ENCODE measurements at regions not wholly inside any gene's neighbourhood (a gene's known extent, or its start where the extent isn't known, plus 50 kb on each side); places are given as distances from the start of the nearest gene placed in this dataset.

DNA sequence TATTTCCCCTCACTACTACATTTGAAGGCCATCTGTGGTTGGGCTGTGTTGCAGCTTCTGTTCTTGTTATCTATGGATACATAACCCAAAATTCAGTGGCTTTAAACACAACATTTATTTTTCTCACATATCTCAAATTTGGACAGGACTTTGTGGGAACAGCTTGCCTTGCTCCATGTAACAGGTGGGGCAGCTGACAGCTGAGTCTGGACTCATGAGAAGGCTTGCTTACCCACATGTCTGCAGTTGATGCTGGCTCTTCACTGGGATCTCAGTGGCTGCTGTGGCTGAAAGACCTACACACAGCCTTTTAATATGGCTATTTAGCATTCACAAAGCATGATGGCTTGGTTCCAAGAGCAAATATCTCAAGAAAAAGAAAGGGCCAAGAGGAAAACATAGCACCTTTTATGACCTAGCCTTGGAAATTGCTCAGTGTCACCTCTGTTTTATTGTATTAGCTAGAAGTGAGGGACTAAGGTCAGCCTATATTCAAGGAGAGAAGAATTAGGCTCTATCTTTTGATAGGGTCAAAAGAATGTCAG is 296.8 kb upstream of the ZNF521 start:
- no peak for DNase-seq
- H3K4me3 Mint-ChIP-seq, result no peak overlapping the region

DNA sequence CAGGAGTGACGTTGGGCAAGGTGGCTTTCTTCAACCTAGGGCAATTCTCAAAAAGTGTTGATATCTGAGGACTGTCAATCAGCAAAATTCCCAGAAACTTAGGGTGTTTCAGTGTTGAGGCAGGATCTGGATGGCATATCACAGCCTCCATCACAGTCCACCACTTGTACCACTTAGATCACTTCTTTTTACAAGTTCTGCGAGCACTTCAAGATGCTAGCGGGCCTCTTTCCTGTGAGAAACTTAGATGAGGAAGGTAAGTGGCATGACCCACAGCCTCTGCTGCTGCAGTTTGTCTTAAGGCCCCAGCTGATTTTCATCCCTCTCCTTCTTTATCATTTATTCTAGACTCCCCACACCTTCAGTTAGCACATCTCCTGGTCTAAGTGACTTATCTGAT is 295.4 kb upstream of the ZNF521 start:
- no peak overlapping the region for H2AFZ ChIP-seq (ENCODE audit: insufficient read depth, low read depth, low read length, poor library complexity, severe bottlenecking)
- no peak overlapping the region for H3K4me3 ChIP-seq (ENCODE audit: control extremely low read depth in 1 of 5, extremely low read depth in 1 of 5, insufficient read depth in 1 of 5, low read depth in 2 of 5, low read length in 4 of 5)
- no peaks in the 10 kb centered on the region for H3K9me3 Mint-ChIP-seq (ENCODE audit: insufficient read depth)
- H3K36me3 ChIP-seq (replicated peaks in 1 of 2; ENCODE audit: control extremely low read depth in 1 of 2, control insufficient read depth in 1 of 2, extremely low read depth in 1 of 2, insufficient read depth in 2 of 2, low read length in 1 of 2), result no peaks in the 10 kb centered on the region
- H3K27ac Mint-ChIP-seq, result no peak overlapping the region
- ATAC-seq (ENCODE audit: low read depth) (no peak), DNase-seq (no peak)
- H3K9ac ChIP-seq (ENCODE audit: low read length), result no peak overlapping the region
- no peaks in the 10 kb centered on the region for H3K27me3 Mint-ChIP-seq
- H3K27ac ChIP-seq (ENCODE audit: low read length in 2 of 2), result no peak overlapping the region
- POLR2A ChIA-PET, result no interaction called here
- no peaks in the 10 kb centered on the region for H4K20me1 ChIP-seq (ENCODE audit: control insufficient read depth, insufficient read depth, low read length, poor library complexity, severe bottlenecking)
- no peaks in the 10 kb centered on the region for H3K4me1 ChIP-seq (ENCODE audit: control insufficient read depth in 2 of 2, insufficient read depth in 2 of 2, low read length in 2 of 2)
- no peaks in the 10 kb centered on the region for H3K9me3 ChIP-seq (ENCODE audit: control extremely low read depth in 1 of 3, control insufficient read depth in 2 of 3, insufficient read depth in 1 of 3, low read length in 2 of 3)
- H3K79me2 ChIP-seq (ENCODE audit: control insufficient read depth, insufficient read depth, low read length), result no peaks in the 10 kb centered on the region
- no peak for TF ChIP-seq EZH2 (IDR thresholded peaks at IDR 0.05; ENCODE audit: borderline replicate concordance, insufficient read depth, low read depth, low read length, poor library complexity, severe bottlenecking)
- TF ChIP-seq, protein P1, sequence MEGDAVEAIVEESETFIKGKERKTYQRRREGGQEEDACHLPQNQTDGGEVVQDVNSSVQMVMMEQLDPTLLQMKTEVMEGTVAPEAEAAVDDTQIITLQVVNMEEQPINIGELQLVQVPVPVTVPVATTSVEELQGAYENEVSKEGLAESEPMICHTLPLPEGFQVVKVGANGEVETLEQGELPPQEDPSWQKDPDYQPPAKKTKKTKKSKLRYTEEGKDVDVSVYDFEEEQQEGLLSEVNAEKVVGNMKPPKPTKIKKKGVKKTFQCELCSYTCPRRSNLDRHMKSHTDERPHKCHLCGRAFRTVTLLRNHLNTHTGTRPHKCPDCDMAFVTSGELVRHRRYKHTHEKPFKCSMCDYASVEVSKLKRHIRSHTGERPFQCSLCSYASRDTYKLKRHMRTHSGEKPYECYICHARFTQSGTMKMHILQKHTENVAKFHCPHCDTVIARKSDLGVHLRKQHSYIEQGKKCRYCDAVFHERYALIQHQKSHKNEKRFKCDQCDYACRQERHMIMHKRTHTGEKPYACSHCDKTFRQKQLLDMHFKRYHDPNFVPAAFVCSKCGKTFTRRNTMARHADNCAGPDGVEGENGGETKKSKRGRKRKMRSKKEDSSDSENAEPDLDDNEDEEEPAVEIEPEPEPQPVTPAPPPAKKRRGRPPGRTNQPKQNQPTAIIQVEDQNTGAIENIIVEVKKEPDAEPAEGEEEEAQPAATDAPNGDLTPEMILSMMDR (IDR thresholded peaks at IDR 0.05), result no peak
- CTCF ChIA-PET, result no interaction called here
- intact Hi-C loops (cut with micrococcal nuclease), result no loop called here
- WGBS (ENCODE audit: insufficient coverage), result 100% methylated on average over 1 of the region's 3 CpGs
- no peak overlapping the region for H3K4me2 ChIP-seq (replicated peaks; ENCODE audit: low read depth, low read length, poor library complexity, severe bottlenecking)
- no peaks in the 10 kb centered on the region for H3K4me1 Mint-ChIP-seq
- no peak overlapping the region for H3K4me3 Mint-ChIP-seq
- no peaks in the 10 kb centered on the region for H3K27me3 ChIP-seq (replicated peaks in 1 of 4; ENCODE audit: control extremely low read depth in 1 of 4, control insufficient read depth in 3 of 4, insufficient read depth in 4 of 4, low read length in 3 of 4)

More for the DNA sequence above, 296.8 kb upstream of the ZNF521 start:
- H3K9ac ChIP-seq (ENCODE audit: low read length), result no peak overlapping the region
- H3K27ac Mint-ChIP-seq, result no peak overlapping the region
- ChIA-PET CTCF (no interaction called here), POLR2A (no interaction called here)
- H3K79me2 ChIP-seq (ENCODE audit: control insufficient read depth, insufficient read depth, low read length), result no peaks in the 10 kb centered on the region
- no peaks in the 10 kb centered on the region for H3K9me3 ChIP-seq (ENCODE audit: control extremely low read depth in 1 of 3, control insufficient read depth in 2 of 3, insufficient read depth in 1 of 3, low read length in 2 of 3)
- H3K4me1 ChIP-seq (ENCODE audit: control insufficient read depth in 2 of 2, insufficient read depth in 2 of 2, low read length in 2 of 2), result no peaks in the 10 kb centered on the region
- no peak for TF ChIP-seq EZH2 (IDR thresholded peaks at IDR 0.05; ENCODE audit: borderline replicate concordance, insufficient read depth, low read depth, low read length, poor library complexity, severe bottlenecking)
- TF ChIP-seq, protein P1 (IDR thresholded peaks at IDR 0.05), result no peak
- H3K27me3 ChIP-seq (replicated peaks in 1 of 4; ENCODE audit: control extremely low read depth in 1 of 4, control insufficient read depth in 3 of 4, insufficient read depth in 4 of 4, low read length in 3 of 4), result no peaks in the 10 kb centered on the region
- H3K36me3 ChIP-seq (replicated peaks in 1 of 2; ENCODE audit: control extremely low read depth in 1 of 2, control insufficient read depth in 1 of 2, extremely low read depth in 1 of 2, insufficient read depth in 2 of 2, low read length in 1 of 2), result no peaks in the 10 kb centered on the region
- no peak overlapping the region for H3K4me2 ChIP-seq (replicated peaks; ENCODE audit: low read depth, low read length, poor library complexity, severe bottlenecking)
- H3K4me1 Mint-ChIP-seq, result no peaks in the 10 kb centered on the region
- no peaks in the 10 kb centered on the region for H4K20me1 ChIP-seq (ENCODE audit: control insufficient read depth, insufficient read depth, low read length, poor library complexity, severe bottlenecking)
- H3K9me3 Mint-ChIP-seq (ENCODE audit: insufficient read depth), result no peaks in the 10 kb centered on the region
- no peak overlapping the region for H3K27ac ChIP-seq (ENCODE audit: low read length in 2 of 2)
- H3K4me3 ChIP-seq (ENCODE audit: control extremely low read depth in 1 of 5, extremely low read depth in 1 of 5, insufficient read depth in 1 of 5, low read depth in 2 of 5, low read length in 4 of 5), result no peak overlapping the region
- ATAC-seq (ENCODE audit: low read depth), result no peak
- H3K27me3 Mint-ChIP-seq, result no peaks in the 10 kb centered on the region
- no peak overlapping the region for H2AFZ ChIP-seq (ENCODE audit: insufficient read depth, low read depth, low read length, poor library complexity, severe bottlenecking)
- intact Hi-C loops (cut with micrococcal nuclease), result no loop called here

All from B cell (primary cell).